Activated T-cell treated with anti-CD3 and anti-CD28 coated beads for 24 hours (primary cell): ENCODE measurements at regions not wholly inside any gene's neighbourhood (a gene's known extent, or its start where the extent isn't known, plus 50 kb on each side); places are given as distances from the start of the nearest gene placed in this dataset.

Source experiments
- DNase-seq: peaks from one replicate; pipeline ENCODE4 v3.0.0-alpha.2; 2020; ENCODE audit warnings: low read depth

GRCh38 chr2:196390243-196391148, 219.1 kb upstream of the STK17B start:
- DNase-seq = no peak

DNA sequence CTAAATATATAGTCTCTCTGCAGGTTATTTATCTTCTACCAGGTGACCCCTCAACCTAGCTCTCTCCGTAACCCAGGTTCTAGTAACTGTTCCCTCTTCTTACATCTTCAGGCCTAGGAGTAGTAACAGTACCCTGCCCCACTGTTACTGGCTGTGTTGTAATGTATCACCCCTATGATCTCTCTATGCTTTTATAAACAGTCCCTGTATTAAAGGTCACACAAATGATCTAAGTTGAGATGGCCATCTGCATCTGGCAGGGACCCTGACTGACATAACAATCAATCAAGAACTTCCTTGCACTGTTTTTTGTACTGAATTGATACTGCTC, 219.7 kb upstream of the STK17B start:
- DNase-seq = no peak

DNA sequence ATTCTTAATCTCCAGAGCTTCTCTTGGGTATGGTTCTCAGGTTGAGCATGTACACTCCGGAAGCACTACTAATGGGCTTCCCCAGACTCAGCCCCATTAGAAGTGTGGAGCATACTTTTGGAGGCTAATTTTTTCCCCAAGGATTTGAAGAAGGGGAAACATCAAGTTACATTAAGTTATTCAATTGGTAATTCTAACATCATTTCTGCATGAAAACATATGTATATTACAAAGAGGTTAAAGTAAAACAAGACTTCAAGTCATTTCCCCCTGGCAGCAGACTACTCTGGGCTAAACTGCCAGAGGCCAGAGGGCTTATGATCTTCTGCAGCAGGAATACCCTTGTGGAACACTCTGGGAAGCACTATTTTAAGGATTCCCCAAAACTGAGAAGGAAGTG, 227.7 kb upstream of the STK17B start:
- no peak for DNase-seq

DNA sequence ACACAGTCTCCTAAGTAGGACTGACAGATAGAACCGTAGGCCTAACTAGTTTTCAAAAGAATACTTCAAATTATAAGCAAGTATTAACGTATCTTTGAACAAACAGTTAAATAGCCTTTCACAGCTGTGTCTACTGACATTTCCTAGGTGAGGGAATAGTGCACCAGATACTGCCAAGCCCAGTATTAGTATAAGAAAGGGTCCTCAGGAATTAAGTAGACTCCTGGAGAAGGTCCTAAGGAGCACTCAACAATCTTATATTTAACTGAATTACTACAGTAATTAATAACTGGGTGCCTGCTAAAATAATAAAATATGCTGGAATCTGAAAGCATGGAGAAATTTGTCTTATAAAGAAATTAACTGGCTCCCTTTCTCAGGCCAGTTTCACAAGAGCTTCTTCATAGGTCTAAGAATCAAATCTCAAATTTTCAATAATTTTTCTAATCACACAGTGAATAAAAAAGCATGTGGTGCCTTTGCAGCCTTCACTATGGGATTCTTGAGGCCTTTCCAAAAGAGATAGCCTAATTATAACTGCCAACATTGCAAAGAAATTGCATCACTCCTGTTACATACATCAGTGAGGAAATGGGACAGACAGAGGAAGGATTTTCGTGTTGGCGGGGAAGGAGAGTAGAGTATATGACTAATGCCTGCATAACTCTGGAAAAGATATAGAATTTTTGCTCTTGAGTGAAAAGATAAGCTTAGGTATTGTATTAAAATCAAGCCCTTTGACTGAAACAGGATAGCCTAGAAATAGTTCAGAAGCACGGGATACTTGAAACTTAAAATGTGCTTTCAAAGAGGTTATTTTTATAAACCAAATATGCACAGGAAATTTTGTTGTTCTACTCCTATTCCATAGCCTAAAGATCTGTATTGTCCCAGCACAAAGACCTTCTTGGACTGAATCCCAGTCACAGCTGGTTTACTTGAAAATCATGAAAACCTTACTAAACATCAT, 228.6 kb upstream of the STK17B start:
- DNase-seq = no peak

DNA sequence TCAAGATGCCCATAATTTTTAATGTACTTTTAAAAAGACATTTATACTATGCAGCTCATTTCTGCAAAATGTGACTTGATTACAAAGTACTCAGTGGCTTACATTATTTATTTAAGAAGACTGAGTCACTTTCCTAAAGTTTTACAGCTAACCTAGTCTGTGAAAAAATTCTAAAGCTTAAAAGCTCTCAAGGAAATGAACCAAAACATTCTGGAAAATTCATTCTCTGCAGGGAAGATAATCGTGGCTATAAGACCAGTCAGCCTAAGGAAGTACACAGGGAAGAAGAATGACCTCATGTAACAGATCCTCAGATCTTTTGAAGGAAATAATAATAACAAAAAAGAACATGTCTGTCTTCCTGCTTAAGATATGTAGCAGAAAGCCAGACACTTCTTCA, 232.1 kb upstream of the STK17B start:
- no peak for DNase-seq

- DNase-seq = no peak
These were observed 232.9 kb upstream of the STK17B start for GRCh38 chr2:196404276-196404675.

GRCh38 chr2:196407675-196408264, 231.7 kb upstream of the CCDC150 start:
- DNase-seq = no peak

DNA sequence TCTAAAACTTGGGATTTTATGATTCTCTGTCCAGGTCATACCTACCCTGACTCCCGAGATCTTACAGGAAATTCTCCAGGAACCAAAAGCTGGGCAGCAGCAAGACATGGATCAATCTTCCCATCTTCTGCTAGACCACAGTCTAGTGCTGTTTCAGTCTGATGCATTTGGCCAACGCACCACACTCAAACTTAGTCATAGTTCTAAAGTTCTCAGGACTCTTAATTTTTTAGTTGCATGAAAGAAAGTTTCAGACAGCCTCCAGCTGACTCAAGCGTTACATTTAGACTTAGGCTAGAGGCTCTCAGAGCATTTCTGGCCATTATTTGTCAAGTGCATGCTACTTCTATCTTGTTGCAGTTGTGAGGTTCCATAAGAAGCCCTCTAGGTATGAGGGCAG, 230.1 kb upstream of the CCDC150 start:
- DNase-seq = no peak

- no peak for DNase-seq
These were observed 229.5 kb upstream of the CCDC150 start for GRCh38 chr2:196410008-196410407.

- DNase-seq = no peak
These were observed 225.7 kb upstream of the CCDC150 start for GRCh38 chr2:196413821-196414274.

DNA sequence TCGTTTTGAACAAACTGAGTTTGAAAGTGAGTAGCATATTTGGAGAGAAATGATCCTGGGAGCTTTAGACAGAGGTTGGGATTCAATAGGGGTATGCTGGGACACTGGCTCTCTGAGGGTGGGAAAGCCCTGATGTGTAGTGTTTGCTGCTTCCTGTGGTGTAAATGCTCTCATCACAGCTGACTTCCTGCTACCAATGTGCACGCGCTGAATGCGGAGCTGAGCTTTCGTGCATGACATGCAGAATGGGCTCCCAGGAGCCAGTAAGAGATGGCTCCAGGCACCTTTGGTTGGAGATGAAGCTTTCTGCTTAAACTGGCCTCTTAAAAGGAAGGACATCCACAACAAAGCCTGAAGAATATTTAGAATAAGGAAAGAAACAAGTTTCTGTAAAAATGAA, 224.1 kb upstream of the CCDC150 start:
- no peak for DNase-seq

GRCh38 chr2:196420143-196420542, 219.4 kb upstream of the CCDC150 start:
- no peak for DNase-seq

GRCh38 chr2:196421880-196422279, 217.6 kb upstream of the CCDC150 start:
- DNase-seq = no peak

DNA sequence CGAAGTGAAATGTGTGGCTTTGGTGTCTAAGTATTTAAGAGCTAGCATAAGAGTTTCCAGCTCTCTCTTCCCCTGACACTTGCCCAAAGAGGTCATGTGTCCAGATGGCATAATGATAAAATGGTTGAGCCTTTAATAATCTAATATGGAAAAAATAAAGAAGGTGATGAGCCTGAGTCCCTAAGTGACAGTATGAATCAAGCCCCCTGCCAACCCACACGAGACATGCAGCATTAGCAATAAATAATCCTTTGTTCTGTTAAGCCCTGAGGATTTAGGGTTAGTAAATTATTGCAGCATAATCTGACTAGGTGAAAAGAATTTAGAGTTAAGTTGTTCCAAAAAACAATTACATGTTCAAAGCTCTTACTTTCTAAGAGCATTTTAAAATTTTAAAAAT, 217.2 kb upstream of the CCDC150 start:
- DNase-seq = no peak

DNA sequence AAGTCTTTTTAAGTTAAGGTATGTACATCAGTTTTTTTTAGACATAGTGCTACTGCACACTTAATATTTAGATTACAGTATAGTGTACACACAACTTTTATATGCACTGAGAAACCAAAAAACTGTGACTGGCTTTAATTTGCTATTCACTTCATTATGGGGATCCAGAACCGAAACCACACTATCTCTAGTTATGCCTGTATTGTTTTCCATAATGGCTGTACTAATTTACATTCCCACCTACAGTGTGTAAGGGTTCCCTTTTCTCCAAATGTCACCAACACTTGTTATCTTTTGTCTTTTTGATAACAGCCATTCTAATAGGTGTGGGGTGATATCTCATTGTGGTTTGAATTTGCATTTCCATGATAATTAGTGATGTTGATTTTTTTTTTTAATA, 213.4 kb upstream of the CCDC150 start:
- DNase-seq = no peak

- no peak for DNase-seq
These were observed 211.4 kb upstream of the CCDC150 start for GRCh38 chr2:196427986-196428634.

DNA sequence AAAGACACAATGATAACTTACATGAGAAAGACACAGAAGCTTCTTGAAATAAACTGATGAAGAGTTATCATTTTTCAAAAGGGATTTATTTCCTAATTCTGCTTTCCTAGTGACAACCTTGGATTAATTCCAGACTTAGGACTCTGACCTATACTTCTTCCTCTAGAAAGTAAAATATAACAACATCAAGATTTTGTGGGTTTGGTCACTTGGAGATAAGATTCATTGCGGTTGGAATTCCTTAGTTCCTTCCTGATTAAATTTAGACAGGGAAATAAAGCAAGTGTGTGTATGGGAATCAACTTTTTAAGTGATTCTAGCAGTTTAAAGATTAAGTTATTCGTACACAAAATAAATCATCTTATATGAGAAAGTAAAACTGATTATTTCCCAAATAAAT, 208.4 kb upstream of the CCDC150 start:
- DNase-seq = no peak

DNA sequence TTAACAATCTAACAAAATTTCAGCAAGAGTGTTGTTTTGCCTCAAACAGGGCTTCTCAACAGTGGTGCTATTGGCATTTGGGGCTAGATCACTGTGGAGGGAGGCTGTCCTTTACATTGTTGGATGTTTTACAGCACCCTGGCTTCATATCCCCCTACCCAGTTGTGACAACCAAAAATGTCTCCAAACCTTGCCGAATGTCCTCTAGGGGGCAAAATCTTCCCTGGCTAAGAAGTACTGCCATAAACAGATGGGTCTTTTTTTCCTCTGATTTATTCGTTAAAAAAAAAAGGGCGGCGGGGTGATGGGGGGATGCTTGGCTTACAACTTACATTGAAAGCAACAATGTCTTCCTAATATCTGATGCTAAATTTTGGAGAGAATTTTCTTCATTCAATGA, 207.6 kb upstream of the CCDC150 start:
- DNase-seq = no peak

DNA sequence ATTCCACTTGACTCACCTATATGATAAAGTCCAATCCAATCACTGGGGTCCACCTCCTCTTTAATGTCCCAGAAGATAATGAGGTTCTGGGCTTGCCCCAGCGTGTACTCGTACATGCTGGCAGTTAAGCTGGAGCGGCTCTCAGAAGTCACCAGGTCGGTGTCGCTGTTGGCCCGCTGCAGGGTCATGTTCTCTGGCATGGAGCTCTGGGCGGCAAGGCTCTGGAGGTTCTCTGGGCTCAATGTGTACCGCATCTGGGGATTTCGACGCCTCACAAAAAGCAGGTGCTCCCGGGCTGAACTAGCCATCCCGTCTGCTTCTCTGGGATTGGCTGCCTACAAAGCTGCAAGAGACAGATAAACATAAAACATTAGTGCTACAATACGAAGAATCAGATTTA, 206.4 kb upstream of the CCDC150 start:
- no peak for DNase-seq

GRCh38 chr2:196434217-196434616, 205.3 kb upstream of the CCDC150 start:
- no peak for DNase-seq

GRCh38 chr2:196435189-196435588, 204.3 kb upstream of the CCDC150 start:
- no peak for DNase-seq

DNA sequence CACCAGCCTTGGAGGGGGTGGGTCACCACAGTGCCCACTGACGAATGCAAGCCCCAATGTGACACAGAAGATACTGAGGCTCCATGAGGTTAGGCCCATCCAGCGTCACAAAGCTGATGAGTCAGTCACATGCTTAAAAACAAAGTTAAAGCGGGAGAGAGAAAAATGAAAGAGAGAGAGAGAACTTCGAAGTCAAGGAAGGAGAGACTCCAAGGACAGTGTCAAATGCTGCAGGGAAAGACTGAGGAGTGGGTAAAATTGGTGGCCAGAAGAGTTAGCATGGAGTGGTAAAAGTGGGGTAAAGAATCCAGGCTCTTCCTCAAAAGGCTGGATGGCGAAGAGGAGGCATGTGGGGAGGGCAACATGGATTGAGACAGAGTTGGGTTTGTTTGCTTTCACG, 201.9 kb upstream of the CCDC150 start:
- DNase-seq = no peak
